OCI-LY3 (cell line): ENCODE measurements at regions not wholly inside any gene's neighbourhood (a gene's known extent, or its start where the extent isn't known, plus 50 kb on each side); places are given as distances from the start of the nearest gene placed in this dataset.

Source experiments
- H2AFZ ChIP-seq: fragments of 200-600, 300-600 bp; shearing (Covaris generic); 2 replicates; pipeline ENCODE4 v1.6.0; 2014; ENCODE audit warnings: antibody characterized with exemption, low read depth, low read length
- H3K27ac ChIP-seq: fragments of 200-600, 300-600 bp; sonication (generic); 2 replicates; pipeline ENCODE4 v1.5.1; 2014; ENCODE audit warnings: mild to moderate bottlenecking, low read length, moderate library complexity, mixed read lengths
- H3K27me3 ChIP-seq: fragments of 200-600, 300-600 bp; sonication (generic); 2 replicates; pipeline ENCODE4 v1.6.1; 2014; ENCODE audit warnings: low read depth, low read length, mixed read lengths
- H3K36me3 ChIP-seq: fragments of 200-600, 300-600 bp; sonication (generic); replicated peaks from 2 replicates; pipeline ENCODE3; 2014; ENCODE audit warnings: low read depth, low read length, mixed read lengths
- H3K4me1 ChIP-seq: fragments of 300-600, 200-600 bp; sonication (generic); 2 replicates; pipeline ENCODE4 v1.6.1; 2014; ENCODE audit warnings: low read length, mixed read lengths
- H3K4me2 ChIP-seq: fragments of 200-600, 300-600 bp; sonication (generic); 2 replicates; pipeline ENCODE4 v1.6.1; 2014; ENCODE audit warnings: low read length, mixed read lengths
- H3K4me3 ChIP-seq: fragments of 300-600, 200-600 bp; sonication (generic); 2 replicates; pipeline ENCODE4 v1.5.1; 2014; ENCODE audit warnings: antibody characterized with exemption, mild to moderate bottlenecking, low read length, moderate library complexity
- H3K79me2 ChIP-seq: fragments of 300-600, 200-600 bp; shearing (Covaris generic); 2 replicates; pipeline ENCODE4 v1.6.1; 2014; ENCODE audit warnings: mild to moderate bottlenecking, low read length, mixed read lengths
- H3K9ac ChIP-seq: fragments of 300-600, 200-600 bp; shearing (Covaris generic); 2 replicates; pipeline ENCODE4 v1.6.0; 2014; ENCODE audit warnings: mild to moderate bottlenecking, low read length, moderate library complexity
- H3K9me3 ChIP-seq: fragments of 200-600, 300-600 bp; shearing (Covaris generic); 2 replicates; pipeline ENCODE4 v1.6.1; 2014; ENCODE audit warnings: low read length, mixed read lengths; ENCODE audit not compliant: insufficient read depth
- H4K20me1 ChIP-seq: fragments of 200-600, 300-600 bp; sonication (generic); 2 replicates; pipeline ENCODE4 v1.6.1; 2016; ENCODE audit warnings: low read length, mixed read lengths; ENCODE audit not compliant: insufficient read depth
- CTCF ChIP-seq: fragments of 200-600, 300-600 bp; sonication (generic); IDR thresholded peaks from 2 replicates; pipeline ENCODE4 v1.5.1; 2014; ENCODE audit warnings: antibody characterized with exemption, low read length, low read depth
- EZH2phosphoT487 ChIP-seq: fragments of 200-600 bp; shearing (Covaris generic); IDR thresholded peaks from 2 replicates; pipeline ENCODE4 v1.6.1; 2018; ENCODE audit warnings: antibody characterized with exemption, mixed run types, low read depth

GRCh38 chr5:167168971-167169370 is 1122.5 kb upstream of the WWC1 start:
- Histone ChIP-seq H2AFZ (no peak overlapping the region), H3K4me3 (no peak overlapping the region), H3K4me2 (no peak overlapping the region), H3K27ac (no peak overlapping the region), H3K27me3 (no peaks in the 10 kb centered on the region), H3K79me2 (no peaks in the 10 kb centered on the region), H3K9ac (no peak overlapping the region), H3K9me3 (no peaks in the 10 kb centered on the region), H4K20me1 (no peaks in the 10 kb centered on the region), H3K36me3 (no peaks in the 10 kb centered on the region), H3K4me1 (no peaks in the 10 kb centered on the region)
- TF ChIP-seq EZH2phosphoT487 (no peak), CTCF (no peak)

GRCh38 chr5:167171056-167171455 is 1120.4 kb upstream of the WWC1 start:
- no peak for TF ChIP-seq CTCF
- TF ChIP-seq EZH2phosphoT487, result no peak
- Histone ChIP-seq H4K20me1 (no peaks in the 10 kb centered on the region), H3K9me3 (no peaks in the 10 kb centered on the region), H3K4me1 (no peaks in the 10 kb centered on the region), H3K27ac (no peak overlapping the region), H3K4me3 (no peak overlapping the region), H2AFZ (no peak overlapping the region), H3K79me2 (no peaks in the 10 kb centered on the region), H3K9ac (no peak overlapping the region), H3K27me3 (no peaks in the 10 kb centered on the region), H3K36me3 (no peaks in the 10 kb centered on the region), H3K4me2 (no peak overlapping the region)

GRCh38 chr5:167177736-167178135 is 1113.7 kb upstream of the WWC1 start:
- Histone ChIP-seq H3K4me2 (no peak overlapping the region), H2AFZ (no peak overlapping the region), H3K9me3 (no peaks in the 10 kb centered on the region), H3K79me2 (no peaks in the 10 kb centered on the region), H3K4me1 (no peaks in the 10 kb centered on the region), H3K9ac (no peak overlapping the region), H4K20me1 (no peaks in the 10 kb centered on the region), H3K4me3 (no peak overlapping the region), H3K27me3 (no peaks in the 10 kb centered on the region), H3K27ac (no peak overlapping the region), H3K36me3 (no peaks in the 10 kb centered on the region)
- TF ChIP-seq EZH2phosphoT487, result no peak
- TF ChIP-seq CTCF, result no peak

GRCh38 chr5:167180906-167181305 is 1110.5 kb upstream of the WWC1 start:
- H3K9ac ChIP-seq, result no peak overlapping the region
- no peak overlapping the region for H3K4me2 ChIP-seq
- no peaks in the 10 kb centered on the region for H3K36me3 ChIP-seq
- no peaks in the 10 kb centered on the region for H3K4me1 ChIP-seq
- no peaks in the 10 kb centered on the region for H3K9me3 ChIP-seq
- H3K4me3 ChIP-seq, result no peak overlapping the region
- TF ChIP-seq CTCF (no peak), EZH2phosphoT487 (no peak)
- H2AFZ ChIP-seq, result no peak overlapping the region
- H3K27me3 ChIP-seq, result no peaks in the 10 kb centered on the region
- H3K79me2 ChIP-seq, result no peaks in the 10 kb centered on the region
- no peak overlapping the region for H3K27ac ChIP-seq
- H4K20me1 ChIP-seq, result no peaks in the 10 kb centered on the region
